IPS-15b (cell line): ENCODE measurements at regions not wholly inside any gene's neighbourhood (a gene's known extent, or its start where the extent isn't known, plus 50 kb on each side); places are given as distances from the start of the nearest gene placed in this dataset.

Experiments
- H3K27me3 ChIP-seq: one replicate; pipeline ENCODE4 v1.6.1; 2013; ENCODE audit warnings: low read length; ENCODE audit not compliant: control insufficient read depth, insufficient read depth
- H3K36me3 ChIP-seq: one replicate; pipeline ENCODE4 v1.6.1; 2013; ENCODE audit warnings: low read length; ENCODE audit not compliant: control insufficient read depth, insufficient read depth
- H3K4me1 ChIP-seq: one replicate; pipeline ENCODE4 v1.6.1; 2013; ENCODE audit warnings: mild to moderate bottlenecking, low read length; ENCODE audit not compliant: control insufficient read depth, insufficient read depth
- H3K4me3 ChIP-seq: one replicate; pipeline ENCODE4 v1.5.1; 2013; ENCODE audit warnings: low read depth, low read length
- H3K9ac ChIP-seq: one replicate; pipeline ENCODE4 v1.6.1; 2013; ENCODE audit warnings: low read depth, mild to moderate bottlenecking, low read length
- H3K9me3 ChIP-seq: one replicate; pipeline ENCODE4 v1.6.1; 2013; ENCODE audit warnings: mild to moderate bottlenecking, low read length; ENCODE audit not compliant: control insufficient read depth, insufficient read depth

DNA sequence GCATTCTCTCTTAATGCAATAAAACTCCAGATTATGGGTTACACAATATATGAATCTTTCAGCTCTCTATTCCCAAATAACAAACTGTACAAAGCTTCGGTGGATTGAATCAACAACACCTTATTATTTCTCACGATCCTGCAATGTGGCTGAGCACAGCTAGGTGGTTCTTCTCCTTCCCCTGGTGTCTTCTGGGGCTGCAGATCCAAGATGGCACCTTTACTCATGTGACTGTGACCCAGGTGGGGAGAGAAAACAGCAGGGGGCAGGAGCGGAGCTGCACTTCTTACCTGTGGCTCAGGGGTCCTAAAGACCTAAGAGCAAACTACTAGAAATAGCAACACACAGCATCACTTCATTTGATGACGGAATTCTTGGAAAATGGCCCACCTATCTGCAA, 233.1 kb downstream of the IRX1 start:
- no peak overlapping the region for H3K4me3 ChIP-seq

DNA sequence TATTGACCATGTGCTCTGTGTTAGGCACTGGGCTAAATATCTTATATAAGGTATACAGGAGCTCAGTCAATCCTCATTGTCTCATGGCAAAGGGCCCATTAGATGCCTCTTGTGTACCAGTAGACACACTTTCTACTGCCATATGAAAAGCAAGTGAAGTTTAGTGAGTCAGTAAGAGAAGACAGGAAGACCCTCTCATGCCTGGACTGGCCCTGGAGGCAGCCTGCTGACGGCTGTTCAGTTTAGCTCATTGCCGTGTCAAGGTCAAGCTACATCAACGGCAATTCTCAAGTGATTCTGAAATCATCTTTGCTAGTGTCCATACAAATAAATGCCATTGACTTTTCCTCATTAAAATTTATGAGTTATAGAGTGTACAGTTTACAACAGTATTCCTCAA, 237.9 kb downstream of the IRX1 start:
- Histone ChIP-seq H3K27me3 (no peaks in the 10 kb centered on the region), H3K36me3 (no peaks in the 10 kb centered on the region), H3K9me3 (no peaks in the 10 kb centered on the region), H3K4me1 (no peaks in the 10 kb centered on the region), H3K9ac (no peak overlapping the region), H3K4me3 (no peak overlapping the region)

More for the DNA sequence above, 233.1 kb downstream of the IRX1 start:
- H3K9ac ChIP-seq, result no peak overlapping the region
- no peaks in the 10 kb centered on the region for H3K9me3 ChIP-seq
- H3K4me1 ChIP-seq, result no peaks in the 10 kb centered on the region
- no peaks in the 10 kb centered on the region for H3K36me3 ChIP-seq
- no peaks in the 10 kb centered on the region for H3K27me3 ChIP-seq

DNA sequence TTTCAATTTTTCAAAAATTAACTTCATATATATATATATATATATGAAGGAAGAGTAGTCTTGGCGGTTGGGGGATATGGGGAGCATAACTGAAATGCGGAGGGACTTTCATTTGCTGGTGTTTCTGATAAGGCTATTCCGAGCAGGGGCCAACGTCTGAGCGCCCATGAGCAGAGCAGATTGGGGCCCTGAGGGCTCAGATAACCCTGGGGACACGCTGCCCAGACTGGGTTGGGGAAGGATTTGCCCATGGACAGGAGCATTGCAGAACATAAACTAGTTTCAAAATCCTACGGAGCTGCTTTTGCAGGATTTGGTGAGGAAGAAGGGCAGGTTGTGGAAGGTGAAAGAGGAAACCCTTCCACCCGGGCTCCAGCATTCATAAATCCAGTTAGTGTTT, 240.2 kb downstream of the IRX1 start:
- Histone ChIP-seq H3K9ac (no peak overlapping the region), H3K4me1 (no peaks in the 10 kb centered on the region), H3K9me3 (no peaks in the 10 kb centered on the region)

DNA sequence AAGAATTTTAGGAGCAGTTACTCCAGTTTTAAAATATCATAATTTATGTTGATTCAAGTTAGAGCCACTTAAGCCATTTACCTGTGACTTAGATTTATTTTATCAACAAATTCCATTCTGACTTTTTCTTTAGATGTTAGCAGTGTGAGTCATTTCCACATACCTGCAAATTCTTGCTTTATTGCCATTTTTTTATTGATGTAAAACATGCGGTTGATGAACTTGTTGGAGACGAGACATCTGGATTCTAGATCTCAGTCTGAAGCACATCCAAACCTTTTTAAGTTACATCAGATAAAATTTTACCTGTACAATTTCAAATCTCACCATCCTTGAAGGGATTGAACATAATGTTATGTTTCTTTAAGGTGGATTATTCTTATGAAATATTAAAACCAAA, 240.9 kb downstream of the IRX1 start:
- Histone ChIP-seq H3K9ac (no peak overlapping the region), H3K27me3 (no peaks in the 10 kb centered on the region), H3K4me1 (no peaks in the 10 kb centered on the region), H3K4me3 (no peak overlapping the region), H3K9me3 (no peaks in the 10 kb centered on the region), H3K36me3 (no peaks in the 10 kb centered on the region)

More for the DNA sequence above, 240.2 kb downstream of the IRX1 start:
- Histone ChIP-seq H3K4me3 (no peak overlapping the region), H3K36me3 (no peaks in the 10 kb centered on the region), H3K27me3 (no peaks in the 10 kb centered on the region)

DNA sequence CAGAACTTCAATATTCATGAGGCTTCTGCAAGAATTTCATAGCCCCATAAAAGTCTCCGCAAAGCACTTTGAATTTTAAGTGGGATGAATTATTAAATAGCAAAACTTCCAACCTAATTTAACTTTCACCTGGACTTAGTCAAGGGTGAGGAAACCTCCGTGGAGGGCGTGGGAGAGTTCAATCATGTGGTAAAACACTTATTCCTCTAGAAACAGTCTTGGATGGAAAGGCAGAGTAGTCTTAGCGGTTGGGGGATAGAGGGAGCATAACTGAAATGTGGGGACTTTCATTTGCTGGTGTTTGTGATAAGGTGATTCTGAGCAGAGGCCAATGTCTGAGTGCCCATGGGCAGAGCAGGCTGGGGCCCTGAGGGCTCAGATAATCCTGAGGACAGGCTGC, 241.9 kb downstream of the IRX1 start:
- Histone ChIP-seq H3K4me1 (no peaks in the 10 kb centered on the region), H3K36me3 (no peaks in the 10 kb centered on the region), H3K4me3 (no peak overlapping the region), H3K27me3 (no peaks in the 10 kb centered on the region), H3K9me3 (no peaks in the 10 kb centered on the region), H3K9ac (no peak overlapping the region)

DNA sequence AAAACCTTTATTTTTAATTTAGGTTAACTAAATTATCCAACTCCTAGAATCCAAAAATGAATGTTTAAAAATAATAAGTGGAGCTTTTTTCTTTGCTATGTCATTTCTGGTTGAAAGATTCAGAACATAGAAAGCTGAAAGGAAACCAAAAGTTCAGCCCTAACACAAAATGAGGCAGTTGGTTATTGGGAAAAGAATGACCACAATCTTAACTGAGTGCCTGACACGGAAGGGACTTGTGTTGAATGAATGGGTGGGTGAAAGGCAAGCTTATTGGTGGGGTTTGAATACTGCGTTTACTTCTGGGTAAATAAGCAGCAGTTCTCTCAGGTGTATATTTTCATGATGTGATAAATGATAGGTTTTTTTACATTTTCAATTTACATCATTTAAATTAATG, 243.5 kb downstream of the IRX1 start:
- no peak overlapping the region for H3K9ac ChIP-seq
- H3K9me3 ChIP-seq, result no peaks in the 10 kb centered on the region
- H3K27me3 ChIP-seq, result no peaks in the 10 kb centered on the region
- no peaks in the 10 kb centered on the region for H3K36me3 ChIP-seq
- peaks cover 3% of the 10 kb centered on the region for H3K4me1 ChIP-seq
- H3K4me3 ChIP-seq, result no peak overlapping the region

DNA sequence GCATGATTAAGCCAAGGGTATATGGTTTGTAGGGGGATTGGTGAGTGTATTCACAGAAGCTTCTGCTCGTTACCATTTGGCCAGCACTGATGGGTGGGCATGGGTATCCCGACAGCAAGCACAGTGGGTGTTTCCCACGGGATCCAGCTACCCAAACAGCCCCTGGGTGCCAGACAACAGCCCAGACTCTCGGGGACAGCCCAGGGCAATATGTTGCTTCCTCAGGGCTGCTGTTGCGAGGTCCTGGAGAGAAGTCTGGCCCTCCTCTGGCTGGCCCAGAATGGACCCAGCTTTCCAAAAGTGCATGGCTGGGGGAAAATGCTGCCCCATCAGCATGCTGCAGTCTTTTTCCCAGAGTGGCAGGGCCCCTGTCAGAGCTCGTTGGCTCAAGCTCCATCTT, 247.0 kb downstream of the IRX1 start:
- peaks cover 3% of the 10 kb centered on the region for H3K4me1 ChIP-seq
- H3K27me3 ChIP-seq, result no peaks in the 10 kb centered on the region
- no peaks in the 10 kb centered on the region for H3K36me3 ChIP-seq
- no peak overlapping the region for H3K4me3 ChIP-seq
- H3K9me3 ChIP-seq, result no peaks in the 10 kb centered on the region
- H3K9ac ChIP-seq, result no peak overlapping the region

DNA sequence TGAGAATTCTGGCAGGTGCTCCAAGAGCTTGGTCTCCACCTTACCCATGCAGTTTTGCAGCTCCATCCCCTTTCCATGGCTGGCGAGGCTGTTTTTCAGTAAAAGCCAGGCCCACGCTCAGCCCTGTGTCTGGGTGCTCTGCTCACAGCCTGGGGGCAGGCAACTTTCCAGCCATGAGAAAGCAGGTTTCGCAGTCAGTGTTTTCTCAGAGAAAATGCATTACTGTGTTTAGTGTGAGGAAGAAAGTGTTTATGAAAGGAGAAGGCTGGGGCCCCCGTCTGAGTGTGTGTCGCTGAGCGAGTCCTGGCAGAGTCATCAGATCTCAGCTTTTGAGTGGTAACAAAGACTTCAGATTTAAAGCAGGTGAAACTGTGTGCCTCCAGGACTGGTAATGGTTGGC, 248.1 kb downstream of the IRX1 start:
- Histone ChIP-seq H3K9ac (no peak overlapping the region), H3K27me3 (no peaks in the 10 kb centered on the region), H3K9me3 (no peaks in the 10 kb centered on the region), H3K36me3 (no peaks in the 10 kb centered on the region), H3K4me3 (no peak overlapping the region), H3K4me1 (peaks cover 3% of the 10 kb centered on the region)

DNA sequence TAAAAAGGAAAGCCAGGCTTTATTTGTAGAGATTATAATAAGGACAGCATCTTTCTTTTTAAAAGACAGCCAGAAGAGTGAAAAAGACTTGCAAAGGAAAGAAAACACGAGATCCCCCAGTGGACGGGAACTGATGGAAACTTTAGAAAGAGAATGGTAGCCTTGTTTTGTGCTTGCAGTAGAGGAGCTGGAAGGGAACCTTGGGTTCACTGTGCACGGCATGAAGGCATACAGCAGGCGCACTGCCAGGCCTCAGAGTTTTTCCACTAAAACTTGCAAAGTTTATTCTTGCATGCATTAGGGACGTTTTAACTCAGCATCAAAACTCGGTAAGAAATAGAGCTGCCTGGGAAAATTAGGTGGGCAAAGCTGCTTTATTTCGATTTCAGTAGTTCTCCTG, 248.6 kb downstream of the IRX1 start:
- H3K9me3 ChIP-seq, result no peaks in the 10 kb centered on the region
- no peaks in the 10 kb centered on the region for H3K36me3 ChIP-seq
- no peaks in the 10 kb centered on the region for H3K27me3 ChIP-seq
- H3K4me1 ChIP-seq, result peaks cover 3% of the 10 kb centered on the region
- no peak overlapping the region for H3K4me3 ChIP-seq
- H3K9ac ChIP-seq, result no peak overlapping the region

DNA sequence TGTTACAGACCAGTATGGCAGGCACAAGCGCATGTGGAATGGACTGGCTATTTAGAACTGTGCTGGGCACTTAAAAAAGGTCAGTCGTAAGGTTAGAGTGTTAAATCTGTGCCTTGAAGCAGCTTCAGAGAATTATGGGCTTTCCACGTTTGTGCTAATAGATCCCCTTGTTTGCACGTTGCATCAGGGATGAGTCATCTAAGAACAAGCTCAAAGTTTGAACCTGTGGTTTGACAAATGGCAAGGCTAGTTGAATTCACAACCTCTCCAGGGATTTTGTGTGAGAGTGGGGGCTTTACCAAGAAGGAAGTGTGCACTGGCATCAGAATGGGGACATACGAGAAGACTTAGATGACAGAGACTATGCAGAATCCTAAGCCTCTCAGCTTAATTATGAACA, 249.6 kb downstream of the IRX1 start:
- Histone ChIP-seq H3K9me3 (no peaks in the 10 kb centered on the region), H3K9ac (no peak overlapping the region), H3K36me3 (no peaks in the 10 kb centered on the region), H3K4me3 (no peak overlapping the region), H3K4me1 (peaks cover 3% of the 10 kb centered on the region), H3K27me3 (no peaks in the 10 kb centered on the region)

DNA sequence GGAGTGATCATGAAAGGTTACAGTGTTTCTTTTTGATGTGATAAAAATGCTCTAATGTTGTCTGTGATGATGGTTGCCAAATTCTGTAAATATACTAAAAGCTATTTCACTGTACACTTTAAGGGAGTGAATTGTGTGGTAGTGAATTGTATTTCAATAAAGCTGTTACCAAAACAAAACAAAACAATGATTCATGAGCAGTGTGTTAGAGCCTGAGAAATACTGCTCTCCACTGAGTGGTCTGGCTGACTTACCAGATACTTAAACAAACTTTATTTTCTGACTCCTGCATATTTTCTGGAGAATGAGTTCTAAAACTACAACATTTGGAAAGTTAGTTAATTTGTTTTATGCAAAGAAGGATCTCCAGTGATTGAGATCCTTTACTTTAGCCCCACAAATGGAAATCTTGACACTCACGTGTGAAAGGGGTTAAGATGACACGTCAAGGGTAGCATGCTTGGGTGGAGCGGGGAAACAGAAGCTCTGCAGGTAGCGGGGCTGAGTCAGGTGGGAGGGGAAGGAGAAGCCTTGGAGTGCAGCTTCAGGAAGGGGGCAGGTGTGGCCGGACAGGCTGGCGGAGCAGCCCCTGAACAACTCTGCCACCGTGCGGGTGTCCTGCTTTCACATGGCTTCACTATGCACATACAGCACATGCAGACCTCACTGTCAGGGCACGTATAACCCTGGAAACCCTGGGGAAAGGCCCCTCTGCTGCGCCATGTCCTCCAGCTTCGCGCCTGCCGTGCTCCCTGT, 256.7 kb downstream of the IRX1 start:
- H3K4me3 ChIP-seq, result no peak overlapping the region
- no peaks in the 10 kb centered on the region for H3K36me3 ChIP-seq
- H3K9ac ChIP-seq, result no peak overlapping the region
- no peaks in the 10 kb centered on the region for H3K27me3 ChIP-seq
- no peaks in the 10 kb centered on the region for H3K9me3 ChIP-seq
- no peaks in the 10 kb centered on the region for H3K4me1 ChIP-seq

DNA sequence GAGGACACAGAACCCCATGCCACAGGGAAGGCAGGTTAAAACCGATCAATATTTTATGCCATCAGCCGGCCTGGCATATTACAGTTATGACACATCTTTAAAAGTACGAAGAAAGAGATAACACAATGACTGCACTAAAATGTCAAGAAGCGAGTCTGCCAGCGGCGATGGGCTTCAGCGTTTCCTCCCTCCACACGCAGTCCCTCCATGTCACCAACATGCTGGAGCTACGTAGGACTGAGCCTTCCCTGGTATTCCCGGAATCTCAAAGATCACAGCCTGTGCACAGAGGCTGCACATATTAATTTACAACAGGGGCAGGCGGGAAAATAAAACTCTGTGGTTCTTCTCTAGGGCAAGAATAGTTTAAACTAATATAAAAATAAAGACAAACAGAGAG, 257.7 kb downstream of the IRX1 start:
- Histone ChIP-seq H3K9me3 (no peaks in the 10 kb centered on the region), H3K36me3 (no peaks in the 10 kb centered on the region), H3K4me1 (no peaks in the 10 kb centered on the region), H3K9ac (no peak overlapping the region), H3K27me3 (no peaks in the 10 kb centered on the region), H3K4me3 (no peak overlapping the region)
